ENCODE measurements at regions not wholly inside any gene's neighbourhood (a gene's known extent, or its start where the extent isn't known, plus 50 kb on each side); places are given as distances from the start of the nearest gene placed in this dataset.

DNA sequence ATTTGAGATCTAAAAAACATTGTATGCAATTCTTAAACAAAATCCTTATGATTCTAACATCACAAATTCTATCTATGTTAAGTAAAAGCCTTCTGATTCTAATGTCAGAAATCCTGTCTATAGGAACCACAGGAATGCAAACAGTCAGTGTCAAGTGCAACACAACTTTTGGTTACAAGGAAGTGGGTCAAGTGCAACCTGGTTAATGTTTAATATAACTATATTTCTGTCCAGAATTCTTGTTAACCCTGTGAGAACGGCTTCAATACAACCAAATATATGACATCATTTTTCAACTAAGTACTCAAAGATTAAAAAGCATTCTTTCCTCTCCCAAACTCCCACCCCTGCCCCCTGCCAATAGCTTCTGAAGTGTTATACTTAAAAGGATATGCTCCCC is 107.9 kb upstream of the PLEKHA5 start:
- no peak for DNase-seq

DNA sequence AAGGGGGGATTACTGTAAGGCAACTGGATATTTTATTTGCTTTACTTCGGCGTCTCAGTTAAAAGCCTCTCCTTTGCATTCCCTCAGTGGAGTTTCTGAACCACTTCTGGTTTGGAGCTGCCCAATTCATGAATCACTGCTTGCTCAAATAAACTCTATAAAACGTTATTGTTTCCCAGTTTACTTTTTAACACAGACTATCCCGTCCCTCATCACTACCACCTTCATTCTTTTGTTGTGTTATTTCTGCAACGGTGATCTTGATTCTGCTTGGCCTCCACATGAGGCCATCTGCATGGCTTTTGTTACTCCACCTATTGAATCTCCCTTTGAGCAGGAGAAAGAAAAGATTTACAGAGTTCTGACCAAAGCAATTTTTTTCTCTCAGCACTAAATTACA is 104.0 kb upstream of the PLEKHA5 start:
- no peak for DNase-seq

DNA sequence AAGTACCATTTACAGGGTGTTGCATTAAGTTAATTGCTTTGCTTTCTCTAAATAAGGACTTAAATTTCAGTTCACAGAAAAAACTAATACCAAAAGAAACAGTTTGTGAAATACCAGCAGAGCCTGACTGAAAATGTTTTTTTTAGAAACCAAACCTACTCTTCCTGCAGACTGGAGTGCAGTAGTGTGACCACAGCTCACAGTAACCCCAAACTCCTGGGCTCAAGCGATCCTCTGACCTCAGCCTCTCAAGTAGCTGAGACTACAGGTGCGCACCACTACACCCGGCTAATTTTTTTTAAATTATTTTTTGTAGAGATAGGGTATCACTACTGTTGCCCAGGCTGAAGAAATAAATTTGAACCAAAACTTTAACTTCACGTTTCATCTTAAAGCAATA is 103.5 kb upstream of the PLEKHA5 start:
- DNase-seq: no peak

DNA sequence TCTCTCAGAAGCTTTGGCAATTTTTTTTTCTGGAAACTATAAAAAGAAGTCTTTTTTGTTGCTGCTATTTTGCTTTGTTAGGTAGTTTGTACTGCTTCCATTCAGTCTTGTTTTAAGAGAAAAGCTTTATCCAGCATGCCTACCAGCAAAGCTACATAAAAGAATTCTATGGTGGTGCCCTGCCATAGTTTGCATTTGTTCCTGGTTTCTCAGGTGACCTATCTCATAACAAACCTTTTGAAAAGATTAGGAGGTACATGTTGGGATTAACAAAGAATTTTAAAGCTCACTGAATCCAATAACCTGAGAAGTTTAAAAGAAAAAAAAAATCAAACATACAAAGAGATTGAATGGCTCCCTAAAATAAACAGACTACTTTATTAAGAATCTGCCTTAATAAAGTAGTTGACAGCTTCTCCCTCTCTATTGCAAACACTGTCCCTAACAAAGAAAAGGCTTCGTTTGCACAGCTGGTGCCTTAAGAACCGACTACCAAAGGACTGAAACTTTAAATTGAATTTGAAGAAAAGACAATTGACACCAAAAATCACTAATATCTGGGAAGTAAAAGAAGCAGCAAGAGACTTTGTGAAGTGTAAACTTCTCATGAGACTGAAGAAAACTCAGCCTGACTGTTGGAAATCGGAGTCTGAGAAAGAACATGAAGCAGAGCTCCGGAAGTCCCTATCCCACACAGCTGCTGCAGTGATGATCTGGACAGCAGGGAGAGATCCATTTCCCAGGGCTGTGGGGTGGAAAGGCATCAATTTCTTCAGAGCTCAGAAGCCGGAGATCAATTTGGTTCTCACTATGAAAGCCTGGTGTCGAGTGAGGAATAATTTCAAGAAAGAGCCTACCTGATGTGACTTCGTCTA is 102.7 kb upstream of the PLEKHA5 start:
- DNase-seq: no peak

DNA sequence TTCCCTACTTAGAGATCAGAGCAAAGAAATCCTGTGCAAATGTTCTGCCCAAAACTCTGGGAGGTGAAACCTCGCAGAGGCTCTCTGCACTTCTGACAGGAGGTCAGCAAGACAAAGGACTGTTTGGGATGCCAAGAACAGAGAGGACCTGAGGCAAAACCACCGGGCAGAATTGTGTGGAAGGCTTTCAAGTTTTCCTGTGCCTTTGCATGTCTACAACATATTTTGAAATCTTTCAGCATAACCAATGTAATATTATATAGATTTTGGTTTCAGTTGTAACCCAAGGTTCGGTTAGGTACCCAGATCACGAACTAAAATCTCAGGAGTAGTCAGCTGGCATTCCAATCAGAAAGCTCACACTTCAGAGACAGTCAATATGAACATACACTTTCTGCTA is 99.4 kb upstream of the PLEKHA5 start:
- no peak for DNase-seq

DNA sequence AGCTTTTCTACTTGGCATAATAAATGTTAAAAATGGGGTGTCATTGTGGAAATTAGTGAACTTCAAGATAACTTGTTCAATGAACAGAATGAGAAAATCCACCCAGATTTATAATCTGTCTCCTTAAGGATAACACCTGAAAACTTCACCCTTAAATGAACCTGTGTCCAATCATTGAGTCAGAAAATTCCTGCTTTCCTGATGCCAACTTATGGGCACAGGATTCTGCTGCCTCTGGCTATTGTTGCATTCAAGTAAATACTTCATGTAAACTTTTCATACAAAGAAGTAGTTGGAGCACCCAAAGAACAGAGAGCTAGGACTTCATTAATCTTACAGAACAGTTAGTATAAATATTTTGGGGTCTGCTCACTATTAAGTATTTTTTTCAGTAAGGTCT is 98.9 kb upstream of the PLEKHA5 start:
- DNase-seq: no peak

DNA sequence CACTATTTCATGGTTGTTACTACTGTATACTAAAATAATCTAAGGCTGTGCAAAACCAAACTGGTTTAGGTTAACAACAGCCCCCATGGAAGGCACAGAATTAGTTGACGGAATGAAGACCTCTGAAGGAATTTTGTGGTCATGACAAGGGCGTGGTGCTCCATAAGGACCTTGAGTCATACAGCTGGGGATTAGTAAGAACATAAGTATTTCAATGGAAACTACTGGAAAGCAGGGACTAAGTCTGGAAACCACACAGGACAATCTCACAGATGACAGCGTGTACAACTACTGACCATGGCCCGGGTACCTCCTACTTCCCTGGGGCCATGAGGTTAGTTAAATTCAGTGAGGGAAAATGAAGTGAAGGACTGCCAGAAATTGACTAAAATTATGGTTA is 98.5 kb upstream of the PLEKHA5 start:
- DNase-seq: no peak

DNA sequence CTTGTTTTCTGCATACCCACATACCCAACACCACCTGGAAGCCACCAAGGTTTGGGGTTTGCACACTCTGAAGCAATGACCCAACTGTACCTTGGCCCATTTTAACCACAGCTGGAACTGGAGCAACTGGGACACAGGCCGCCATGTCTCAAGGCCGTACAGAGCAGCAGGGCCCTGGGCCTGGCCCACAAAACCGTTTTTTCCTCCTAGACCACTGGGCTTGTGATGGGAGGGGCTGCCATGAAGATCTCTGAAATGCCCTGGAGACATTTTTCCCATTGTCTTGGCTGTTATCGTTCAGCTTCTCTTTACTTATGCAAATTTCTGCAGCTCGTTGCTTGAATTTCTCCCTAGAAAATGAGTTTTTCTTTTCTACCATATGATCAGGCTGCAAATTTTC is 96.7 kb upstream of the PLEKHA5 start:
- DNase-seq: no peak

DNA sequence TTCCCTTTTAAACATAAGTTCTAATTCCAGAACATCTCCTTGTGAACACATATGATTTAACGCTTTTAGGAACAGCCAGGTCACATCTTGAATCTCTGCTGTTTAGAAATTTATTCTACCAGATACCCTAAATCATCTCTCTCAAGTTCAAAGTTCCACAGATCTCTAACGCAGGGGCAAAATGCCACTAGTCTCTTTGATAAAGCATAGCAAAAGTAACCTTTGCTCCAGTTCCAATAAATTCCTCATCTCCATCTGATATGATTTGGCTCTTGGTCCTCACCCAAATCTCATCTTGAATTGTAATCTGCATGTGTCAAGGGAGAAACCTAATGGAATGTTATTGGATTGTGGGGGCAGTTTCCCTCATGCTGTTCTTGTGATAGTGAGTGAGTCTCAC is 96.3 kb upstream of the PLEKHA5 start:
- no peak for DNase-seq

DNA sequence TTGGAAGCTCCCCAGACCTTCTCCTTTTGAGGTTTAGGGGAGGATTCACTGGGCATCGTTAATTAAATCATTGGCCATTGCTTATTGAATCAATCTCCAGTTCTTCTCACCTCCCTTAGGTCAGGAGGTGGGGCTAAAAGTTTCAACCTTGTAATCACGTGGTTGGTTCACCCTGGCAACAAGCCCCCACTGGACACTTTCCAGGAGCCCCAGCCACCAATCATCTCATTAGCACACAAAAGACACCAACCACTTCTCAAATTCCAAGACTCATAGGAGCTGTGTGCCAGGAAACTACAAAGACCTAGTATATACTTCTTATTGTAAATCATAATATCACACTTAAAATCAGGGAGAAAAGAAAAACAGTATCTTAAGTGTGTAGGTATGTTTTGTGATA is 94.6 kb upstream of the PLEKHA5 start:
- no peak for DNase-seq

DNA sequence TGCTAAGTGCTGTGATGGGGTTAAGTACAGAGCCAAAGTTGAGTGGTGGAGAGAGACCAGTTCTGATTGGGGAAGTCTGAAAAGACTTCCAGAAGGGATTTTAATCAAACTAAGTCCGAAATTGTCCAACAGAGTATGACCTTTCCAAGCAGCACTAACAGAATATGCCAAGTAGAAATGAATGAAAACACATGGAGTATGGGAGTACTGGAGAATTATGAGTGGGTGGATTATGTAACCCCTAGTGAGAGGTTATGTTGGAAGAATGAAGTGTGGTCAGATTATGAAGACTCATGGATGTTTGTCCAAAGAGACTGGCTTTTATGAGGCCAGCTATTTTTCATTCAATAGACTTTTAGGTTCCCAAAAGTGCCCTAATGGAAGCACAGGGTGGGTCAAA is 94.0 kb upstream of the PLEKHA5 start:
- no peak for DNase-seq

DNA sequence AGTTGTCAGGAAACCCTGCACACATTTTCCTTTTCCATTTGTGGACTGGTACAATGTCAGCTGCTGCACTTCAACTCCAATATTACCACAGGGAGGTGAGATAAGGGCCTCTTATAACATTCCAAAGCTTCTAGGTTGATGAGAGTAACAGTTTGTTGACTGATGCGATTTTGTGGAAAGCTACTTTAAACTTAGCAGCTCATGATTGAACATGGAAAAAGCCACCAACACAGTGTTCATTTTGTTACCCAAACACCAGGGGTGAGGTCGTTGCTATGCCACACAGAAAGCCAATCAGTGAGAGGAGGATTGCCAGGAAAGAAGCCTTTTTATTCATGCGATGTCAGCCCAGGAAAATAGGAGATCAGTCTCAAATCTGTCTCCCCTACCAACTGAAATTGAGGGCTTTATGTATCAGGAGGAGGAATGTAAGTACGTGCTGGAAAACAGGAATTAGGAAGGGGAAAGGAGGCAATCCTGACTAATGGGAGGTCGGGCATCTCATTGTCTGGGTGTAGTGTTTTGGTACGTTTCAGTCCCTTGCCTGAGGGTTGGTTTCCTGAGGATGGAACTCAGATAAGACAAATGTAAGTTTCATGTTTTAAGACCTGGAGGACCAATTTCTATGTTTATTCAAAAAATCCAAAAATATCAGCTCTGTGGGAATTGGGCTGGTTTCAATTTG is 92.7 kb upstream of the PLEKHA5 start:
- DNase-seq: no peak

DNA sequence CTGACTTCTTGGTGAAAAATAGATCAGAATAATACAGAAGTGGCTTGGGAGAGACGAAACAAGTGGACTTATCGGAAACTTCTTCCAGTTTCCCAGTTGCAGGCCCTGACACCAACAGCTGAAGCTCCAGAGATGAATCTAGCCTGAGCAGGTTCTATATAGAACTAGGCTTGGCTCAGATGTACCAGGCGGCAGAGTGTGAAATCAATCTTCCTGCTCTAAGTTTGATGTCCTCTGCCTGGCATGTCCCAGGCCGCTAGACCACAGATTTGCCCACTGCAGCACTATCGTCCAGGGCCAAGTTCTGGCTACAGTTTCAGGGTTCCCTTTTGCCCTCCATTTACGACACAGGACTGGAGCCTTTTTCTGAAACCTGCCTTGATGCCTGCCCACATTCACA is 91.3 kb upstream of the PLEKHA5 start:
- DNase-seq: no peak

DNA sequence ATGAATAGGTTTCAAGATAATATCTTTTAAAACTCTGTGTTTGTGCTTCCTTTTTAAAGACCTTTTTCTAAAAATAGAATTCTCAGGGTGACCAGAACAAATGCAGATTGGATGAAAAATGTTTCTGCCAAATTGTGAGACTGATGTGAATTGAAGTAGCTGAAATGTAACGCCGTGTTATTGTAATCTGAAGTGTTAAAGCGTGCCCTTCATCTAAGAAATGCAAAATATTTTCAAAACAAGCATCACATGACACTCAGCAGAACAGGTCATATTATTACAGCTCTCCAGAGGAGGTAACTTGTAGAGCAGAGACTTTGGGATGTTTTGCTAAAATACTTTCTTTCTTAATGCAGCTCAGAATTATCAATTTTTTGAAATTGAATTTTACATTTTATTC is 90.0 kb upstream of the PLEKHA5 start:
- no peak for DNase-seq

DNA sequence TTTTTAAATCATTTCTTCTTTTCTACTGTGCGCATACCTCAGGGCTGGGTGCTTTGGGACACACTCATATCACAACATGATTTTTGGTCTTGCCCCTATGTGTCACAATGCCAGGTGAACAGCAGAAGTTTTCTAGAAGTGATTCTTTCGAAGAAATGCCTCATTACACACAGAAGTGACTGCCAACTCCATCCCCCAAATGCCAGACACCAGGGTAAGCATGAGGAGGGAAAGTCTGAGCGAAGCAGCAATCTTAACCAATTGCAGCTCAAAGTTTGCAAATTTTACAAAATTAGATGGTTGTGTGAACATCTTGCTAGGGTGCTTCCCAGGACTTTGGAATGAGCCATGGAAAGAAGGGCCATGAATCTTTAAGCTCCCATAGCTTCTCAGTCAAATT is 87.3 kb upstream of the PLEKHA5 start:
- no peak for DNase-seq

DNA sequence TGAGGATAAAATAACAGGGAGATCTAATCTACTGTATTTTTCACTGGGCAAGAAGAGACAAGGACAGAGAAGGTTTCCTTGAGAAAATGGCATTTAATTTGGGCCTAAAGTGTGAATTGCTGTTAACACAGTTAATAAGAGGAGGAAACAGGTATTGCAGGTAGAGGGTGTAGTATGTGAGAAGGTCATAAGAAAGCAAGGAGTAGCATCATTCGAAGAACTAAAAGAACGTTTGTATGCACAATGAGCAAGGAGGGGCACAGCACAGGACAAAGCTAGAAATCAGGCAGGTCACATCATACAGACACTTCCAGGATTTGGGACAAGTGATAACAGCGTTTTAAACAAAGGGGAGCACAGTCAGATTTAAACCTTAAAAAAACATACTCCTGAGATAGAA is 85.1 kb upstream of the PLEKHA5 start:
- DNase-seq: no peak

DNA sequence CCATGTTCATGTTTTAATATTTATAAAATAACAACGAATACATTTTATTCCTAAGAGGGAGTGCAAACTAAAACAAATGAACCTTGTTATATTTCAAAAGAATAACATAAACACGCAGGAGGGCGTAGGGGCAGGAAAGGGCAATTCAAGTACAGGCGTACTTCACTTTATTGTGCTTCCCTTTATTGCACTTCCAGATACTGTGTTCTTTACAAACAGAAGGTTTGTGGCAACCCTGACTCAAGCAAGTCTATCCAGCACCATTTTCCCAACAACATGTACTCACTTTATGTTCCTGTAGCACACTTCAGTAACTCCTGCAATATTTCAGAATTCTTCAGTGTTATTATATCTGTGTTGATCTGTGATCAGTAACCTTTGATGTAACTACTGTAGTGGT is 84.6 kb upstream of the PLEKHA5 start:
- no peak for DNase-seq

DNA sequence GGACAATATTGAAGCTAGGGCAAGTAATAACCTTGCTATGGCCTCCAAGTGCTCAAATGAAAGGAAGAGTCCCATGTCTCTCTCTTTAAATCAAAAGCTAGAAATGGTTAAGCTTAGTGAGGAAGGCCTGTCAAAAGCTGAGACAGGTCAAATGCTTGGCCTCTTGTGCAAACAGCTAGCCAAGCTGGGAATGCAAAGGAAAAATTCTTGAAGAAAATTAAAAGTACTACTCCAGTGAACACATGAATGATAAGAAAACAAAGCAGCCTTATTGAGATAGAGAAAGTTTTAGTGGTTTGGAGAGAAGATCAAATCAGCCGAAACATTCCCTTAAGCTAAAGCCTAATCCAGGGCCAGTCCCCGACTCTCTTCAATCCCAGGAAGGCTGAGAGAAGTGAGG is 84.1 kb upstream of the PLEKHA5 start:
- DNase-seq: no peak

DNA sequence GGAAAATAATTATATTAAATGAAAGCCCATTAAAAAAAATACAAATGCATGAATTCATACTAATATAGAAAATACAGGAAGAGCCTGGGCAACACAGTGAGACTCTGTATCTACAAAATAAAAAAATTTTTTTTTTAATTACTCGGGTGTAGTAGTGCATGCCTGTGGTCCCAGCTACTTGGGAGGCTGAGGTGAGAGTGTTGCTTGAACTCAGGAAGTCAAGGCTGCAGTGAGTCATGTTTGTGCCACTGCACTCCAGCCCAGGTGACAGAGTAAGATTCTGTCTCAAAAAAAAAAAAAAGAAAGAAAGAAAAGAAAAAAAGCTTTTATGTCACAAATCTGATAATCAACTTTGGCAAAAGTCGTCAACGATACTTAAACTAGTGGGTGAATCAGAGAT is 80.6 kb upstream of the PLEKHA5 start:
- DNase-seq: no peak

DNA sequence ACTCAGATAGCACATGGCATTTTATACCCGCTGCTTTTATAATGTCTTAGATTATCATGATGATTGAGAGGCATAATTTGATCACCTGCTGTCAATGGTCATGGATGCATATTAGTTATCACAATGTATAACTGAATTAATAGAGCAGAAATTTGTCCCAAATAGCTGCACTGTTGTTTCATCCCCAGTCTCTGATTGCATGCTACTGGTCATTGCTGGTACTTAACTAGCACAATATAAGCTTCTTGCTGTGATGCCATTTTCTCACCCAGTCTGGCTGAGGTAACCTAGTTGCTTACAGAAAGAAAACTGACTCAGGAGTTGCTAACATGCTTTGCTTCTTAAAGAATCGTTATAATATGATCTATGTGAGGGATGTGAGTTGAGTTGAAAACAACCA is 76.8 kb upstream of the PLEKHA5 start:
- DNase-seq: no peak

DNA sequence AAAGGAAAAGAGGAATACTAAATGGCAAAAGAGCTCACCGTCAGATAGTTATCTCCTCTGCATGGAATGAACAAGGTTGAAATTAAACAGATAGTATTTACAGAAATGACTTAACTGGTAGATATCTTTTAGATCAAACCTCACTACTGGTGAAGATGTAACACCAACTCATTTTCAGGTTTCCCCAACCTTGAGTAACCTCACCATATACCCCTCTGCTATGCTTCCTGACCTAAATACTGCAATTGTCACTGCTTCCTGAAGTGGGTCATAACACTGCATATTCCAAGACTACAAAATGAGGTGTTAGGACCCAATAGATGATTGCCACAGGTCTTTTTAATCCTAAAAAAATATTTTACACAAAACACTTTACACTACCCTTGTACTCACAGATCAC is 76.3 kb upstream of the PLEKHA5 start:
- DNase-seq: no peak

DNA sequence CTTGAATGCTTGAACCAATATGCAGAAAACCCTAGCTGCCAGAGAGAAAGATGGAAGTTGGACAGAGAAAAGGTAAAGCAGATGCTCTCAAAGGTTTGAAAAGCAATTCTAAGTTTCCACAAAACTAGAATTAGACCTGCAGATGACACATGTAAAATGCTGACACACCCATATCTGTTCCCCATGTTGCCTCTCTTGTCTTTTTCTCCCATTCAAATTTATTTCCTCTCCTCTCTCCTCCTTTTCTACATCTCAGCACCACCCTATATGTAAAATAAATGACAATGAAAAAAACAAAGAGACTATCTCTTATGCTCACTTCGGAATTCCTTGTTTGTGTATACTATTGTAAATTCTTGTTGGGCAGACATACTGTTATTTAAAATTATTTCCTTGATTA is 75.5 kb upstream of the PLEKHA5 start:
- no peak for DNase-seq

DNA sequence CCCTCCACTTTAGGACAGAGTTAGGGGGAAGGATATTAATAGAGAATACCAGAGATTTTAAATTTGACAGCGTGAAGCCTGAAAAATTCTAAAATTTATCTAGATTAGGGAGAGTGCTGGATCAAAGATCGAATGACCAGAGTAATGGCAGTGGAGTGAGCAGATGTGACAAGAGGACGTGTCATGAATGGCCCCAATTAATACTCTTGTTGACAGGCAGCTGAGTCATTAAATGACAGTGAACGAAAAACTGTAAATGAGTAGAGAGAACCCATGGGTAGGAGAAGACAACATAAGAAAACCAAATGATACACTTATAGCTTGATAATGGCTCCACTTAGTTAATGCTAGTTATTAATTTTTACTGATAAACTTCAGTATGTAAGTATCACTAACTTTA is 73.9 kb upstream of the PLEKHA5 start:
- DNase-seq: no peak

DNA sequence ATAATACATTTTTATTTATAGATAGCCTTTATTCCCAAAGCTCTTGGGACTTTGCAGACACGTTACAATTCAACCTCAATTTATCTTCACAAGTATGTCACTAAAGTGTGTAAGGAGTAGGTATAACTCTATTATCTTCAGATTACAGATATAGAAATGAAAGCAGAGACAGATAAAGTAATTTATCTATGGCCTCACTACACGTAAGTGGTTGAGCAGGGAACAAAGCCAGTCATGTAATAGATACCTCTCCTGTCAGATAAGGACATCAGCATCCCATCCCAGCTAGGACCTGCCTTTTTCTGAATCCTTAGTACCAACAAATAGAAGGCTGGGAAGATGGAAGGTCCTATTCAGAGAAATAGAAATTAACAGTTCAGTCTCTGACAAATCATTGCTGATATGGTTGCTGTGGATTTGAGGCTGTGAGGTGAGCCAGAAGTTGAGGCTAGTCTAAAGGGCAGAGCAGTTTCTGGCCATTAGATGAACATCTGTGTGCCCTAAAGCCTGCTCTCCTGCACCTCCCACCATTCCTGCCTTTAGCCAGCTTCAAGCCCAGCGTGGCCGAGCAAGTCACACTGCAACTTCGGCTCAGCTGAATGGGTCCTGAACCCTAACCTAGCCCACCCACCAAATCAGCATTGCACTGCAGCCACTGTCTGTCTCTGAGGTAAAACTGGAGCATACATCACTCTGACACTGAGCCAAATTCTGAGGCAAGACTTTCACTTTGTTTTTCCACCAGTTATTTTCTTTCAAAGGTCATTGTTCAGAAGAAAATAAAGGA is 71.1 kb upstream of the PLEKHA5 start:
- DNase-seq: no peak
